Mucosa of rectum (tissue), 2 donors: ENCODE measurements at regions not wholly inside any gene's neighbourhood (a gene's known extent, or its start where the extent isn't known, plus 50 kb on each side); places are given as distances from the start of the nearest gene placed in this dataset.

Source experiments
- H3K27ac ChIP-seq, 2 donors: one replicate each; pipeline ENCODE4 v1.7.0; 2013; ENCODE audit warnings: inconsistent platforms in 2 of 2, low read depth in 2 of 2, low read length in 2 of 2
- H3K27me3 ChIP-seq, 2 donors: one replicate each; pipeline ENCODE4 v1.7.0; 2013; ENCODE audit warnings: low read length in 2 of 2; ENCODE audit not compliant: control insufficient read depth in 2 of 2, insufficient read depth in 2 of 2
- H3K36me3 ChIP-seq, 2 donors: one replicate each; pipeline ENCODE4 v1.7.0; 2013; ENCODE audit warnings: low read length in 2 of 2; ENCODE audit not compliant: control insufficient read depth in 2 of 2, insufficient read depth in 2 of 2
- H3K4me1 ChIP-seq, 2 donors: one replicate each; pipeline ENCODE4 v1.7.0; 2013; ENCODE audit warnings: low read length in 2 of 2, mild to moderate bottlenecking in 1 of 2; ENCODE audit not compliant: control insufficient read depth in 2 of 2, insufficient read depth in 2 of 2
- H3K4me3 ChIP-seq, 2 donors: one replicate each; pipeline ENCODE4 v1.7.0; 2013; ENCODE audit warnings: low read length in 2 of 2
- H3K9ac ChIP-seq, 2 donors: one replicate each; pipeline ENCODE4 v1.7.0; 2013; ENCODE audit warnings: low read length in 2 of 2, low read depth in 1 of 2, mild to moderate bottlenecking in 1 of 2
- H3K9me3 ChIP-seq, 2 donors: one replicate each; pipeline ENCODE4 v1.7.0; 2013; ENCODE audit warnings: low read length in 2 of 2; ENCODE audit not compliant: control insufficient read depth in 2 of 2
- donor health status: healthy.
- donor health status: Normal muscosa, but diverticular disease.

- no peaks in the 10 kb centered on the region for H3K36me3 ChIP-seq
- no peaks in the 10 kb centered on the region for H3K27me3 ChIP-seq
- H3K4me1 ChIP-seq: no peaks in the 10 kb centered on the region
- H3K27ac ChIP-seq: no peak overlapping the region
- no peak overlapping the region for H3K9ac ChIP-seq
- no peaks in the 10 kb centered on the region for H3K9me3 ChIP-seq
- no peak overlapping the region for H3K4me3 ChIP-seq
Measured at GRCh38 chr10:8424555-8425211, 370.2 kb downstream of the GATA3 start.

GRCh38 chr10:8428654-8429053 is 374.2 kb downstream of the GATA3 start:
- no peaks in the 10 kb centered on the region for H3K27me3 ChIP-seq
- H3K4me3 ChIP-seq: no peak overlapping the region
- no peak overlapping the region for H3K27ac ChIP-seq
- no peaks in the 10 kb centered on the region for H3K4me1 ChIP-seq
- no peaks in the 10 kb centered on the region for H3K9me3 ChIP-seq
- H3K36me3 ChIP-seq: no peaks in the 10 kb centered on the region
- H3K9ac ChIP-seq: no peak overlapping the region

- H3K27ac ChIP-seq: no peak overlapping the region
- H3K27me3 ChIP-seq: no peaks in the 10 kb centered on the region
- no peak overlapping the region for H3K4me3 ChIP-seq
- no peaks in the 10 kb centered on the region for H3K4me1 ChIP-seq
- H3K9me3 ChIP-seq: no peaks in the 10 kb centered on the region
- H3K36me3 ChIP-seq: no peaks in the 10 kb centered on the region
- H3K9ac ChIP-seq: no peak overlapping the region
Measured at GRCh38 chr10:8430321-8430720, 375.8 kb downstream of the GATA3 start.

DNA sequence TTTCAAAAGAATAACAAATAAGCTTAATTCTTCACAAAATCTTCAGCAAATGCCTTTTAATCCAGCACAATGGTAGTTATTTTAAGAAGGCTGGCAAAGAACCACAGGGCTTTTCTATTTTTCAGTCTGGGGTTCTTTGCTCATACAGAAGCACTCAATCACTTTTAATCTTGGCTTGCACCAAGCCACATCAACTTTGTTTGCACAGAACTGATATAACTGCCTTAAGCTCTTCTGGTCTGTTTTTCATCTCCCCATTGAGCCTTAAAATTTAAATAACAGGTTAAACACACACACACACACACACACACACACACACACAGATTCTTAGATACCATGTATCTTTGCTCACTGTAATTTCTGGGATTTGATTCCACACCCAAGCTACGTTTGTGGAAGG is 377.0 kb downstream of the GATA3 start:
- no peak overlapping the region for H3K27ac ChIP-seq
- H3K4me1 ChIP-seq: no peaks in the 10 kb centered on the region
- H3K9me3 ChIP-seq: no peaks in the 10 kb centered on the region
- H3K36me3 ChIP-seq: no peaks in the 10 kb centered on the region
- no peak overlapping the region for H3K9ac ChIP-seq
- no peak overlapping the region for H3K4me3 ChIP-seq
- H3K27me3 ChIP-seq: no peaks in the 10 kb centered on the region

DNA sequence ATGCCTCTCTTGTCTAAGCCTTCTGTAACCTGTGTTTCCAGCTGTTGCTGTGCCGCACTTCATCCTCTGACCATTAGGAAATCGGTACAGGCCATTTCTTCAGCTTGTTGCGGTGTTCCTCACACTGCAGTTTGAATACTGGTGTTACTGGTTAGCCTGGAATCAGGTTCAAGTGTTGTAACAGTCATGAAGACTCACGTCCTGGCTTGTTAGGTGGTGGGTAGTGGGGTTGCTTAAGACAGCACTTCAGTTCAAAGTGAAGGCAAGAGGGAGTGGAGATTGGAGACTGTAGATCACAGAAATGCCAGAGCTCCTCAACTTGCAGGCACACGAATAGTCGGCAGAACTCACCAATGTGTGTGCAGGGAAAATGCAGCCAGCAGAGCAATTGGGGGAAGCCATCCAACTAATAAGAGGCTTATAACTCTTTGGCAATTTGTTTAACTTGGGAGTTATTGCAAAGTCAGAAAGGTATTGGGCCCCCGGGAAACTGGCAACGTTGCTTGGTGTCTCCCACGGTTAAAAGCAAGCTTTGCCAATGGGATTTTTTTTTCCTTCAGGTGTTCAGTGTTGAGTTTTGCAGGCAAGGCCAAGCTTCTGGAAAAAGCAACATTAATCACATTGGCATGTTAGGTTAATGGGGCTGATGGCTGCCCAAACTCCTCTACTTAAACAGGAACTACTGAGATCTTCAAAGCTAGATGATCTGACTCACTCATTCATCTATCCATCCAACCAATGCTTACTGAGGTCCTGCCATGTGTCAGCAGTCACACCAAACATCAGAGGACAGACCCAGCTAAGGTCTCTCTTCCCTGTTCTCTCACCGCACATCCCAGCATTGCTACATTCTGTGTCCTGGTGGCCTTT is 380.9 kb downstream of the GATA3 start:
- Histone ChIP-seq H3K4me1 (no peaks in the 10 kb centered on the region), H3K36me3 (no peaks in the 10 kb centered on the region), H3K27me3 (no peaks in the 10 kb centered on the region), H3K27ac (no peak overlapping the region), H3K4me3 (no peak overlapping the region), H3K9ac (no peak overlapping the region), H3K9me3 (no peaks in the 10 kb centered on the region)

DNA sequence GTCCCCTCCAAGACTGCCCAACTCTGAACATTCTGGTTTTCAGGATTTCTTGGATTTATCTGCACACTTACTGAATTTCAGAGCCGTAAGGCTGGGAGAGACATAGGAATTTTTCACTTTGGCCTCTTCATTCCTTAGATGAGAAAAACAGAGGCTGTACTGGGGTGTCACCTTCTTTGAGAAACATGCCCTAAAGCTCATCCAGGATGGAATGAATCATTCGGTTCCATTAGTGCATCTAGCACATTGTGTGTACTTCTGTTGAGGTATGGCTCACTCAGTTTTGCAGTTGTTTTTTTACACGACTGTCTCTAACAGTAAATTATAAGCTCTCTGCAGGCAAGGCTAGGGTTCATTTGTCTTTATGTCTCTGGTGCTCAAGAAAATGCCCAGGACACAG is 383.4 kb downstream of the GATA3 start:
- no peaks in the 10 kb centered on the region for H3K36me3 ChIP-seq
- H3K9ac ChIP-seq: no peak overlapping the region
- H3K4me3 ChIP-seq: no peak overlapping the region
- no peaks in the 10 kb centered on the region for H3K9me3 ChIP-seq
- H3K27ac ChIP-seq: no peak overlapping the region
- H3K4me1 ChIP-seq: no peaks in the 10 kb centered on the region
- no peaks in the 10 kb centered on the region for H3K27me3 ChIP-seq

- no peaks in the 10 kb centered on the region for H3K36me3 ChIP-seq
- no peaks in the 10 kb centered on the region for H3K4me1 ChIP-seq
- no peak overlapping the region for H3K9ac ChIP-seq
Measured at GRCh38 chr10:8438603-8439002, 384.1 kb downstream of the GATA3 start.

DNA sequence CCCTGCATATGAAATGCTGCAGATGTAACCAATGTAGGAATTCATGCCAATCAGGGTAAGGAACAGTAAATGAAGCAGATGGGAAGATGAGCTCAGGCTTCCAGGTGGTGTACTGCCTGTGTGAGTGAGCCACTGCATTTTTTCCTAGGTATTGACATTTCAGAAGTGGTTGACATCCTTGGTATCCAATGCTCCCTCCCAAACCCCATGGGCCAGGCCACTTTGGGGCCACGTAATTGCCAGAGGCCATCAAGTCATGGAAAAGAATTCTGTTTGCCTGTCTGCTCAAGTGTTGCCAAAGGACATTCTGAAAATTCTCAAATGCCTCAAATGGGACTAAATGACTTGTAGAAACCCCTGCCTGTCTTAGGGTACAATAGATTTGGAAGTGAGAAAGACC is 384.6 kb downstream of the GATA3 start:
- H3K27me3 ChIP-seq: no peaks in the 10 kb centered on the region
- no peak overlapping the region for H3K9ac ChIP-seq
- no peaks in the 10 kb centered on the region for H3K4me1 ChIP-seq
- H3K27ac ChIP-seq: no peak overlapping the region
- no peaks in the 10 kb centered on the region for H3K9me3 ChIP-seq
- H3K36me3 ChIP-seq: no peaks in the 10 kb centered on the region
- no peak overlapping the region for H3K4me3 ChIP-seq

More at GRCh38 chr10:8438603-8439002, 384.1 kb downstream of the GATA3 start:
- Histone ChIP-seq H3K27me3 (no peaks in the 10 kb centered on the region), H3K4me3 (no peak overlapping the region), H3K9me3 (no peaks in the 10 kb centered on the region), H3K27ac (no peak overlapping the region)

DNA sequence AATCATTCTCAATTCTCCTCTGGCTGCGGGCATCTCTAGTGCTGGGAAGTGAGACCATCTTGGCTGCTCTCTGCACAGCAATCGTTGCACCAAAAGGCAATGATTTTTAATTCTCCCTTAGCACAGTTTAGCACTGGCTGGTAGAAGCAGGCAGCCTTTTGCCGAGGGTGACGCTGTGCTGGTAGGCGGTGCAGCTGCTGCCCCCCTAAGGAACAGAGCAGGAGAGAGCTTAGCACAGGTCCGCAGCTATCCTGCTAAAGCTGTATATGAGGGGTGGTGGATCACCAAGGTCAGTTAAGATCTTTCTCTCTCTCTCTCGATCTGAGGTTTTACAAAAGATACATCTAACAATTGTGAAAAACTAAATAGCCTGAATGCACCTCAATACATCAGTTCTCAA is 390.1 kb downstream of the GATA3 start:
- Histone ChIP-seq H3K9me3 (no peaks in the 10 kb centered on the region), H3K4me1 (no peaks in the 10 kb centered on the region), H3K9ac (no peak overlapping the region), H3K27ac (no peak overlapping the region), H3K36me3 (no peaks in the 10 kb centered on the region), H3K27me3 (no peaks in the 10 kb centered on the region), H3K4me3 (no peak overlapping the region)

GRCh38 chr10:8445353-8445752 is 390.9 kb downstream of the GATA3 start:
- Histone ChIP-seq H3K27ac (no peak overlapping the region), H3K4me3 (no peak overlapping the region), H3K36me3 (no peaks in the 10 kb centered on the region), H3K9ac (no peak overlapping the region), H3K9me3 (no peaks in the 10 kb centered on the region), H3K27me3 (no peaks in the 10 kb centered on the region), H3K4me1 (no peaks in the 10 kb centered on the region)
